NCI-H1048 (cell line): ENCODE measurements at regions not wholly inside any gene's neighbourhood (a gene's known extent, or its start where the extent isn't known, plus 50 kb on each side); places are given as distances from the start of the nearest gene placed in this dataset.
A peak's percentile ranks its signal among the peaks of the same experiment; 100 is the strongest.

Experiments used
- DNase-seq: peaks from one replicate; lab custom pipeline; 2025; lab: John Stamatoyannopoulos, UW

GRCh38 chr2:152875701-152876695 lies 157.6 kb downstream of the ARL6IP6 start:
- no peak for DNase-seq

GRCh38 chr2:152874955-152875354 lies 156.5 kb downstream of the ARL6IP6 start:
- no peak for DNase-seq

DNA sequence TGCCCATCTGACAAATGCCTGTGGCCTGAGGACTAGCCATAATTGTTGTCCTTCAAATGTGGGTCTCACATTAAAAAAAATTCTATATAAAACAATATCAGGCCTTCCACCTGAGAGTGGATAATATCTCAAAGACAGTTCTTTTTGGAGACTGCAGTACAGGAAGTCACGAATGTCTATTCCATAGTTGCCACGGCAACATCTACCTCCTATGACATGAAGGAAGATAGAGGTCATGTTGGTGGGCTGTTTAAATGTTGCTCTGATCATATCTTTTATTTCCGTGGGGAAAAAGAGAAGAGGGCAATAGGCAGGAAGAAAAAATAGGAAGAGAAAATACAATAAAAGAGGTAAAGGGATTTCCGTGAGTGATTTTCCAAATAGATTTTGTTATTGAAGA lies 151.8 kb downstream of the ARL6IP6 start:
- DNase-seq = no peak

DNA sequence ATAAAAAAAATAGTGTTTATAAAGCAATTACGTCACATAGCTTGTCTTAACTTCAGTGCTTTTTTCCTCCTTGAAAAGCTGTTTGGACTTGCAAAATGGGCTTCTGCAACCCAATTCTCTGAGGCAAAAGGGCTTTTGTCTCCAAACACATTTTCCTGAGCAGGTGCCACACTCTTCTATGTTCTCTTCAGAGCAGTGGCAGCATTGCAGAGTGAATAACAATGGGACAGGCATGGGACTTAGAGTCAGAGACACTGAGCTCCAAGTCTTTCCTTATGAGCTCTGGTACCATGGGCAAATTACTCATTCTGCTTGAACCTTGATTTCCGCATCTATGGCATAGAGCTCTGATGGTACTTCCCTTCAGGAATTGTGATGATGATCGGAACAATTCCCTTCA lies 149.0 kb downstream of the ARL6IP6 start:
- DNase-seq = no peak

DNA sequence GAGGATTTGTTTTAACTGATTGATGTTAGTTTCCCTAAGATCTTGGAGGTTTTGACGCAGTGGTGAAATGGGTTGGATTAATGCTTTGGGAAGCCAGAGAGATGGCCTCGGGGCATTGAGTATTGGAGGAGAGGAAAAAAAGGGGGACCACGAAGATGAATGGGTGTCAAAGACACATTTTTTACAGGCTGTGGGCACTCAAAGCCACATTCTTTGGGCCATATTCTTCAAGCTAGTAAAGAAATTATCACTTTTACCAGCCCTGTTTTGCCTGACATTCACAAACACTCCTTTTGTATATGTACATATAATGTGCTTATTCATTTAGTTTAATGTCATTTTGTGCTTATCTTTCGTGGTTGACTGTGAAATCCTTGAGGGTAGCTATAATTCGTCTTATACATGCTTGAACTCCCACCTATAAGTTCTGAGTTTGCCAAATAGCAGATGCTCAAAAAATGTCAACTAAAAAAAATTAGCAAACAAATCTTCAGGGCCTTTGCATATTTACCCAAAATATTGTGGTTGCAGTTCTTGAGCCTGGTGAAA lies 146.3 kb downstream of the ARL6IP6 start:
- no peak for DNase-seq

DNA sequence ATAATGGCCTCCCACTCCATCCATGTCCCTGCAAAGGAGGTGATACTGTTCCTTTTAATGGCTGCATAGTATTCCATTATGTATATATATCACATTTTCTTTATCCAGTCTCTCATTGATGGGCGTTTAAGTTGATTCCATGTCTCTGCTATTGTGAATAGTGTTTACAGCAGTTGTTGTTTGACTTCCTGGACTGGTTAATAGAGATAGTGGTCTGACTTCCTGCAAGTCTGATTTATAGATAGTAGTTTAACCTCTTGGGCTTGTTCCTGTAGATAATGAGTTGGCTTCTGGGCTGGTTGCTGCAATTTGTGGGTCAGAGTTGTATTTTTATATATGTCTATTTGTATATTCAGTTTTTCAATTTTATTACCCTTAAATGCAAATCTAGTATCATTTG lies 145.4 kb downstream of the ARL6IP6 start:
- DNase-seq = no peak

GRCh38 chr2:152861349-152861942 lies 143.0 kb downstream of the ARL6IP6 start:
- peak; percentile 11 for DNase-seq

DNA sequence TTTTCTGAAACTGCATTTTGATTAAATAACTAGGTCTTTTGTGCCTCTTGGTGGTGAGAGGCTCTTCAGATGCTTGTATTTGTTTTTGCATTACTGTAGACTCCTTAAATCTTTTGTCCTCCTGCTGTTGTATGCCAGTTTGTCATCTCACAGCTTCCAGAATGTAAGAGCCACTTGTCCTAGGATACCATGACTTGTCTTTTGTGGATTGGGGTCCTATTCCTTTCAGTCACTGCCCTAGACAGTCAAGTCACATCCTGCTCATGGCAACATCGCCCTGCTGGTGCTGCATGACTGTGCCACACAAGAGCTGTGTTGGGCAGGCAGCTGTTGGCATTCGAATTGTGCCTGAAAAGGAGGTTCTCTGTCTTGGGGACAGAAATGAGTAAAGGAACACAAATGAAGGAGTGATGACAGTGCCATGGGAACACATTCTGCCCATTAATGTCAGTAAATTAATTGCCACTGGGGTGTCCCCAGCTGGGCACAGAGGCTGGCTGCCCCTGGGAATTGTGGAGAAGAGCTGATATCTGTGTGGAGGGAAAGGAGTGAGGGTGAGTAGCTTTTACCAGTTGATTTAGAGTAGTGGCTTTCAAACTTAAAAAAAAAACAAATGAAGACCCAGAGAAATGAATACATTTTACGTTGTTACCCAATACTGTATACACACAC lies 140.3 kb downstream of the ARL6IP6 start:
- no peak for DNase-seq

DNA sequence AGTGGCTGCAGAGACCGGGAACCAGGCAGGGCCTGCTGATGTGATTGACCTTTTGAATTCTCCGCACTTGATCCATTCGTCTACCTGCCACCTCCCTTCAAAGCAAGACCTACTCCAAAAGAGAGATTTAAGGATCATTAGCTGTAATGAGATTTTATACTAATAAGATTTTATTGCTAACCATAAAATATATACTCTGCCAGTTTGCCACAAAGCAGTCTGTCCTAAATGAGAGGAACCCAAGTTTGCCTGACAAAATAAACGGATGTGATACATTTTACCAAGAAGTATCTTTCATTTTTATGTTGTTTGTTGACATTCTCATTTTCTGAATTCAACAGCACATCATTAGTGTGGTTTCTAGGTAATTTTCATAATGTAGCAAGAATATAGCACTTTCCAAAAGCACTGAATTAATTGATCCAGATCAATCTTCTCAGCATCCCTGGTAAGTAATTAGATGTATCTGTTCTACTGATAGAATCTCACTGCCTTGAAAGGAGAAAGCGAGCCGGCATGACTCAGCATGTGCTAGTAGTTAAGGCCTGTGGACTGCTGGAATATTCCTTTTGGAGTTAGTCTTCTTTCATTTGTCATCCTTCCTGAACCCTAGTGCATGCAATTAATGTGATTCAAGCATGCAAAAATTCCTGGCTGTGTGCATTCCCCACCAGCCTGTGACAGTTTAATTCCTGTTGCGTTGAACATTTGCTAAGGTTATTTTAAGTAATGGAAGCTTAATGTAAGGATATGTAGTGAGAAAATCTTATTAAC lies 128.5 kb downstream of the ARL6IP6 start:
- DNase-seq = no peak

- DNase-seq = no peak
Measured at GRCh38 chr2:152835674-152836073, 117.3 kb downstream of the ARL6IP6 start.

DNA sequence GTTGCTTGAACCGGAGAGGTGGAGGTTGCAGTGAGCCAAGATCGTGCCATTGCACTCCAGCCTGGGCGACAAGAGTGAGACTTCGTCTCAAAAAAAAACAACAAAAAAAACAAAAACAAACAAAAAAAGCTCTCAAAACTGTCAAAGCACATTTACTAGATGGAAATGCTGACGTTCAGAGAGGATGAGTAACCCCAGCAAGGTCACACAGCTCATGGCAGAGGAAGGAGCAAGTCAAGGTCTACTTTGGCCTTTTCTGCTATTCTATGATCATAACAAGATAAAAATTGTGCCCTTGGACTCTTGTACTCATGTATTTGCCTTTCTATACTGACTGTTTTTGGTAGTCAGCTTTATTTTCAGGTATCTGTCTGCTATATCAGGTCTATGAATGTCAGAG lies 109.5 kb downstream of the ARL6IP6 start:
- no peak for DNase-seq

GRCh38 chr2:152826581-152827279 lies 108.3 kb downstream of the ARL6IP6 start:
- no peak for DNase-seq

GRCh38 chr2:152825834-152826233 lies 107.4 kb downstream of the ARL6IP6 start:
- DNase-seq = no peak

- no peak for DNase-seq
Measured at GRCh38 chr2:152823905-152824304, 105.5 kb downstream of the ARL6IP6 start.

DNA sequence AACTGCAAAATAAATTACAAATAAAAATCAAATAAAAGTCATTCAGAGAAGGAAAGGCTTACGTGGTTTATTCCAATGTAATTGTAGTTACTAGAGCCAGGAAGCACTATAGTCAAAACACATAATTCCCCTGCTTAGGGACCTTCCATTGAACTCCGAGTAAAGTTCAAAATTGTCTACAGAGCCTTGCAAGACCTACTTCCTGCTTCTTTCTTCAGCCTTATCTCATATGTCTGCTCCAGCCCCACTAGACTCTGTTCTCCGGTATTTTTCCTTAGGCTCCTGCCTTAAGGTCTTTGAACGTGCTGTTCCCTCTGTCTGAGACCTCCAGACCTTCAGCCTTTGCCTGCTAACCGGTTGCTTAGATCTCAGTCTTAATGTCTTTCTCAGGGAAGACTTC lies 104.3 kb downstream of the ARL6IP6 start:
- no peak for DNase-seq

- DNase-seq = no peak
Measured at GRCh38 chr2:152820048-152820447, 101.6 kb downstream of the ARL6IP6 start.

- no peak for DNase-seq
Measured at GRCh38 chr2:152815634-152816257, 97.3 kb downstream of the ARL6IP6 start.

- no peak for DNase-seq
Measured at GRCh38 chr2:152814475-152815030, 96.1 kb downstream of the ARL6IP6 start.

- DNase-seq = no peak
Measured at GRCh38 chr2:152813351-152813750, 94.9 kb downstream of the ARL6IP6 start.
